PC-9 (cell line): ENCODE measurements at regions not wholly inside any gene's neighbourhood (a gene's known extent, or its start where the extent isn't known, plus 50 kb on each side); places are given as distances from the start of the nearest gene placed in this dataset.

Experiments used
- BruUV-seq: library from RNA; stranded (reverse); fragments of 400-500 nt; replicated peaks from 2 replicates; lab custom pipeline; 2021; lab: Mats Ljungman, UMichigan
- CTCF ChIA-PET: fragments of 300-600 bp; sonication (Branson Sonifier 250); formaldehyde crosslinking; loops from one replicate; lab custom pipeline; 2022; ENCODE audit warnings: antibody characterized with exemption; lab: Charles Lee
- POLR2A ChIA-PET: fragments of 300-600 bp; sonication (Branson Sonifier 250); formaldehyde crosslinking; loops from one replicate; lab custom pipeline; 2022; ENCODE audit warnings: antibody characterized with exemption; ENCODE audit not compliant: unreplicated experiment; lab: Charles Lee
- DNase-seq, 2 experiments: peaks; one replicate each; pipeline versions ENCODE4 v3.0.0 to v3.0.0-alpha.2; 2015 to 2022; ENCODE audit warnings: mixed read lengths in 1 of 2
- H2AFZ ChIP-seq: fragments of 200-600 bp; sonication (generic); 2 replicates; pipeline ENCODE4 v1.8.1; 2017; ENCODE audit warnings: antibody characterized with exemption
- H3F3A ChIP-seq: fragments of 200-600 bp; sonication (generic); 2 replicates; pipeline ENCODE4 v1.8.1; 2017; ENCODE audit warnings: antibody characterized with exemption, mild to moderate bottlenecking, low read depth; ENCODE audit not compliant: insufficient read depth
- H3K27ac ChIP-seq: fragments of 200-600 bp; sonication (generic); 2 replicates; pipeline ENCODE4 v1.6.1; 2016; ENCODE audit warnings: mixed run types
- H3K27me3 ChIP-seq: fragments of 200-600 bp; sonication (generic); 2 replicates; pipeline ENCODE4 v1.6.1; 2016; ENCODE audit warnings: low read depth, mixed run types; ENCODE audit not compliant: insufficient read depth
- H3K36me3 ChIP-seq: fragments of 200-600 bp; sonication (generic); 2 replicates; pipeline ENCODE4 v1.6.1; 2016; ENCODE audit warnings: low read depth, mixed run types
- H3K4me1 ChIP-seq: fragments of 200-600 bp; sonication (generic); replicated peaks from 2 replicates; pipeline ENCODE4 v1.6.1; 2016; ENCODE audit warnings: mixed run types; ENCODE audit not compliant: insufficient read depth
- H3K4me2 ChIP-seq: fragments of 200-600 bp; sonication (generic); 2 replicates; pipeline ENCODE4 v1.6.1; 2017; ENCODE audit warnings: mixed run types
- H3K4me3 ChIP-seq: fragments of 200-600 bp; sonication (generic); 2 replicates; pipeline ENCODE4 v1.6.1; 2016; ENCODE audit warnings: mixed run types
- H3K79me2 ChIP-seq: fragments of 200-600 bp; sonication (generic); 2 replicates; pipeline ENCODE4 v1.6.1; 2017; ENCODE audit warnings: low read depth, mixed run types
- H3K9me2 ChIP-seq: fragments of 200-600 bp; sonication (generic); 2 replicates; pipeline ENCODE4 v1.8.1; 2017; ENCODE audit warnings: mild to moderate bottlenecking; ENCODE audit not compliant: insufficient read depth
- H3K9me3 ChIP-seq: fragments of 200-600 bp; sonication (generic); 2 replicates; pipeline ENCODE4 v1.8.1; 2016; ENCODE audit warnings: low read depth; ENCODE audit not compliant: insufficient read depth
- H4K20me1 ChIP-seq: fragments of 200-600 bp; sonication (generic); 2 replicates; pipeline ENCODE4 v1.8.1; 2017; ENCODE audit not compliant: insufficient read depth
- CTCF ChIP-seq: fragments of 200-600 bp; sonication (generic); conservative IDR thresholded peaks from 2 replicates; pipeline ENCODE4 v1.6.1; 2017; ENCODE audit warnings: mixed run types, antibody characterized with exemption, mild to moderate bottlenecking, moderate library complexity
- EZH2 ChIP-seq: fragments of 200-600 bp; sonication (generic); IDR thresholded peaks from 2 replicates; pipeline ENCODE4 v1.8.0; 2017; ENCODE audit warnings: antibody characterized with exemption, low read depth
- intact Hi-C: fragments of 100-400 bp; cut with micrococcal nuclease; formaldehyde crosslinking; loops from one replicate; pipeline ENCODE4 v1.10.0; 2022; ENCODE audit not compliant: unreplicated experiment

GRCh38 chr10:33621101-33621500, 286.6 kb upstream of the NRP1 start:
- Histone ChIP-seq H3F3A (no peaks in the 10 kb centered on the region), H3K9me3 (no peaks in the 10 kb centered on the region), H3K79me2 (no peaks in the 10 kb centered on the region), H3K9me2 (no peaks in the 10 kb centered on the region), H2AFZ (no peak overlapping the region), H3K4me2 (no peak overlapping the region), H4K20me1 (no peaks in the 10 kb centered on the region), H3K27me3 (no peaks in the 10 kb centered on the region), H3K27ac (no peak overlapping the region), H3K4me1 (no peaks in the 10 kb centered on the region), H3K36me3 (no peaks in the 10 kb centered on the region), H3K4me3 (no peak overlapping the region)
- TF ChIP-seq EZH2 = no peak
- TF ChIP-seq CTCF = no peak
- BruUV-seq = no TSS peak
- ChIA-PET POLR2A (no interaction called here), CTCF (no interaction called here)
- no peak for DNase-seq
- intact Hi-C loops = no loop called here

- Histone ChIP-seq H3K4me3 (no peak overlapping the region), H2AFZ (no peak overlapping the region), H3K27me3 (no peaks in the 10 kb centered on the region), H3K79me2 (no peaks in the 10 kb centered on the region), H3K9me3 (no peaks in the 10 kb centered on the region), H3K36me3 (no peaks in the 10 kb centered on the region), H4K20me1 (no peaks in the 10 kb centered on the region), H3K9me2 (no peaks in the 10 kb centered on the region), H3K27ac (no peak overlapping the region), H3K4me1 (no peaks in the 10 kb centered on the region), H3F3A (no peaks in the 10 kb centered on the region), H3K4me2 (no peak overlapping the region)
- BruUV-seq = no TSS peak
- CTCF ChIA-PET = no interaction called here
- no peak for TF ChIP-seq CTCF
- TF ChIP-seq EZH2 = no peak
- intact Hi-C loops = no loop called here
- POLR2A ChIA-PET = no interaction called here
- no peak for DNase-seq
These were observed 283.7 kb upstream of the NRP1 start for GRCh38 chr10:33618196-33618595.

- no peaks in the 10 kb centered on the region for H3F3A ChIP-seq
- H3K4me1 ChIP-seq = no peaks in the 10 kb centered on the region
- no peak overlapping the region for H3K27ac ChIP-seq
- TF ChIP-seq EZH2 (no peak), CTCF (no peak)
- POLR2A ChIA-PET = no interaction called here
- H3K36me3 ChIP-seq = no peaks in the 10 kb centered on the region
- no peaks in the 10 kb centered on the region for H3K27me3 ChIP-seq
- H3K4me3 ChIP-seq = no peak overlapping the region
- CTCF ChIA-PET = no interaction called here
- no peaks in the 10 kb centered on the region for H4K20me1 ChIP-seq
- no peak for DNase-seq
- no peaks in the 10 kb centered on the region for H3K9me2 ChIP-seq
- H2AFZ ChIP-seq = no peak overlapping the region
- intact Hi-C loops = no loop called here
- H3K79me2 ChIP-seq = no peaks in the 10 kb centered on the region
- no peaks in the 10 kb centered on the region for H3K9me3 ChIP-seq
- H3K4me2 ChIP-seq = no peak overlapping the region
- BruUV-seq = no TSS peak
These were observed 283.1 kb upstream of the NRP1 start for GRCh38 chr10:33617381-33618080.
